ENCODE measurements at regions not wholly inside any gene's neighbourhood (a gene's known extent, or its start where the extent isn't known, plus 50 kb on each side); places are given as distances from the start of the nearest gene placed in this dataset.

DNA sequence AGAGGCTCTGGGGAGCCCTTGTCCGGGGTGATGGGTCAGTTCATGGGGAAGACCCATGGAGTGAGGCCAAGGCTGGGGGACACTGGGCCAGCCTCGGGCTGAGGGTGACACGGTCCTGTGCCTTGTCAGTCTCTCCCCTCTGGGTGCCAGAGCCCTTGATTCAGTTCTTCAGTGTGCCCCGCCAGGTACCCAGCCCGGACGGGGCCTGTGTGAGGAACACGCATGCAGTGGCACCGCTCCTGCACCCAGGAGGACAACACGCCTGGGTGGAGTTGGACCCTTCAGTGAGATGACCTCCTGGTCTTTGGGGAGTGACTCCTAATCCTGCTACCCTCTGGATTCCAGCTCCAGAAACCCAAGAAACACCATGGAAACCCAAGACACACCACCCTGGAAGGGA, 264.4 kb downstream of the LOXHD1 start:
- Histone ChIP-seq H3K27ac (ENCODE audit: low read depth, low read length) (no peak overlapping the region), H3K9ac (ENCODE audit: low read length) (no peak overlapping the region), H3K36me3 (ENCODE audit: control insufficient read depth, insufficient read depth, low read length) (no peaks in the 10 kb centered on the region), H3K4me1 (ENCODE audit: control insufficient read depth, insufficient read depth, low read length) (no peaks in the 10 kb centered on the region), H3K27me3 (ENCODE audit: control insufficient read depth, insufficient read depth, low read length) (no peaks in the 10 kb centered on the region), H3K4me3 (ENCODE audit: low read length) (no peak overlapping the region)

DNA sequence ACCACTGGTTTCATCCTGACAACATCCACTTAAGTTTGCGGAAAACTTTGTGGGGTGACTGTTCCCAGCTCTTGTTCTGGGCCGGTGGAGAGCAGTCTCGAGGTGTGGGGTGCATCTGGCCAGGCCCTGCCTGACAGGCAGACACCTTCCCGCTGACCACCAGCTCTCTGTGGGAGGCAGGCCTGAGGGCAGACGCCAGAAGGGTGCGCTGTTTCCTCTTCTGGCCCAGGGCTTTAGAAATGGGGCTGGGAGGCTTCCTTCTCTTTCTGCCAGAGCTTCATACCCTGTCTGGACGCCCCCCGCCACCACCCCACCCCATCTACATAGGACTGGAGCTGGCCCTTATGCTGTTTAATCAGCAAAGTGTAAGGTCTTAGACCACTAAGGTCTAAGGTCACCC, 263.8 kb downstream of the LOXHD1 start:
- Histone ChIP-seq H3K4me1 (ENCODE audit: control insufficient read depth, insufficient read depth, low read length) (no peaks in the 10 kb centered on the region), H3K36me3 (ENCODE audit: control insufficient read depth, insufficient read depth, low read length) (no peaks in the 10 kb centered on the region), H3K9ac (ENCODE audit: low read length) (no peak overlapping the region), H3K27me3 (ENCODE audit: control insufficient read depth, insufficient read depth, low read length) (no peaks in the 10 kb centered on the region), H3K4me3 (ENCODE audit: low read length) (no peak overlapping the region), H3K27ac (ENCODE audit: low read depth, low read length) (no peak overlapping the region)

DNA sequence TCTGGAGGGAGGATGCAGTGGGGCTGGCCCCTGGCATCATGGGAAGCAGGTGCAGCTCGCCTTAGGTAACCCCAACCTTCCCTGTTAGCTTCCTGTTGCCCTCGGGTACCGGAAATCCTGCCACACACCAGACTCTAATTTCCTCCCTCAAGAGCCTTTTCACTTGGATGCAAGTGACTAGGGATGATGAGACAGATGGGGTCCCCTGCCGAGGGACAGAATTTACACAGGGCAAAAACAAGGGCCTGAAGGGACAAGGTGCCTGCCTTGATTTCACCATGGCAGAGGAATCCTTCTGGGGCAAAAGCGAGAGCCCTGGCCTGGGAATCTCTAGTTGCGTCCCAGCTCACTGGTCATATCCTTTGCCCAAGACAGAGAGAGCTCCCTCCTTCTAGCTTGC, 263.1 kb downstream of the LOXHD1 start:
- Histone ChIP-seq H3K27me3 (ENCODE audit: control insufficient read depth, insufficient read depth, low read length) (no peaks in the 10 kb centered on the region), H3K27ac (ENCODE audit: low read depth, low read length) (no peak overlapping the region), H3K36me3 (ENCODE audit: control insufficient read depth, insufficient read depth, low read length) (no peaks in the 10 kb centered on the region), H3K4me3 (ENCODE audit: low read length) (no peak overlapping the region), H3K4me1 (ENCODE audit: control insufficient read depth, insufficient read depth, low read length) (no peaks in the 10 kb centered on the region), H3K9ac (ENCODE audit: low read length) (no peak overlapping the region)

DNA sequence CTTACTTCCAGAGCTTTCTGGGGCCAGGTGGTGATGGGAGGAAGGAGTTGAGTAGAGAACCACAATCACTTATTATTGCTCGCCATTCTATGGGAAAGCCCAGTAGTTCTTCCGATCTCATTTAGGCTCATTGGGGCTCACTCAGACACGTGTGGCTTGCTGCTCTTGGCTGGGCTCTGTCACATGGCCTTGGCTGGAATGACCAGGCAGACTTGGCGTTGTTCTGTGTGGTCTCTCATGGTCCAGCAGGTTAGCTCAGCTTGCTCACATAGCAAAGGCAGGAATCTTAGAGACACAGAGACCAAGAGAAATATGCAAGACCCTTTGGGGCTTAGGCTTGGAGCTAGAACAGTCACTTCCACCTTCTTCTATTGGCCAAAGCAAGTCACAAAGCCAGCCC, 261.2 kb downstream of the LOXHD1 start:
- Histone ChIP-seq H3K27ac (ENCODE audit: low read depth, low read length) (no peak overlapping the region), H3K4me3 (ENCODE audit: low read length) (no peak overlapping the region), H3K27me3 (ENCODE audit: control insufficient read depth, insufficient read depth, low read length) (no peaks in the 10 kb centered on the region), H3K9ac (ENCODE audit: low read length) (no peak overlapping the region), H3K4me1 (ENCODE audit: control insufficient read depth, insufficient read depth, low read length) (no peaks in the 10 kb centered on the region), H3K36me3 (ENCODE audit: control insufficient read depth, insufficient read depth, low read length) (no peaks in the 10 kb centered on the region)

DNA sequence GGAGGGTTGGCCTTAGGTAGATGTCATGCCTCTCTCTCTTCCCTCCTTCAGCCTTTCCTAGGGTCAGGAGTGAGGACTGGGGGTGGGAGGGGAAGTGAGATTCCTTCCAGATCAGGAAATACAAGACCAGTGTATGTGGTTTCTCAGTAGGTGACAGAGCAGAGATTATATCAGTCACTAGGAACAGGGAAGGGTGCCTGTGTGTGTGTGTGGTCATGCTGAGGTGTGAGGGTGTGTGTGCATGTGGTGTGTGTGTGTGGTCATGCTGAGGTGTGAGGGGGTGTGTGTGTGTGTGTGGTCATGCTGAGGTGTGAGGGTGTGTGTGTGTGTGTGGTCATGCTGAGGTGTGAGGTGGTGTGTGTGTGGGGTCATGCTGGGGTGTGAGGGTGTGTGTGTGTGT, 259.8 kb downstream of the LOXHD1 start:
- no peaks in the 10 kb centered on the region for H3K27me3 ChIP-seq (ENCODE audit: control insufficient read depth, insufficient read depth, low read length)
- no peak overlapping the region for H3K4me3 ChIP-seq (ENCODE audit: low read length)
- H3K27ac ChIP-seq (ENCODE audit: low read depth, low read length): no peak overlapping the region
- no peak overlapping the region for H3K9ac ChIP-seq (ENCODE audit: low read length)
- H3K4me1 ChIP-seq (ENCODE audit: control insufficient read depth, insufficient read depth, low read length): no peaks in the 10 kb centered on the region
- H3K36me3 ChIP-seq (ENCODE audit: control insufficient read depth, insufficient read depth, low read length): no peaks in the 10 kb centered on the region

DNA sequence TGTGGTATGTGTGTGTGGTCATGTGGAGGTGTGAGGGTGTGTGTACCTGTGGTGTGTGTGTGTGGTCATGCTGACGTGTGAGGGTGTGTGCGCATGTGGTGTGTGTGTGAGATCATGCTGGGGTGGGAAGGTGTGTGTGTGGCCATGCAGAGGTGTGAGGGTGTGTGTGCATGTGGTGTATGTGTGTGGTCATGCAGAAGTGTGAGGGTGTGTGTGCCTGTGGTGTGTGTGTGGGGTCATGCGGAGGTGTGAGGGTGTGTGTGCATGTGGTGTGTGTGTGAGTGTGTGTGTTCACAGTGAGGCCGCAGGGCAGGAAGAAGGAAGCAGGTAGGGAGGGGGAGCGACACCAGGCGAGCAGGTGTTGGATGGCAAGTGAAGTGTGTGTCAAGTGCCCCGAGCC, 259.0 kb downstream of the LOXHD1 start:
- no peaks in the 10 kb centered on the region for H3K27me3 ChIP-seq (ENCODE audit: control insufficient read depth, insufficient read depth, low read length)
- H3K4me3 ChIP-seq (ENCODE audit: low read length): no peak overlapping the region
- H3K4me1 ChIP-seq (ENCODE audit: control insufficient read depth, insufficient read depth, low read length): no peaks in the 10 kb centered on the region
- H3K9ac ChIP-seq (ENCODE audit: low read length): no peak overlapping the region
- no peaks in the 10 kb centered on the region for H3K36me3 ChIP-seq (ENCODE audit: control insufficient read depth, insufficient read depth, low read length)
- H3K27ac ChIP-seq (ENCODE audit: low read depth, low read length): no peak overlapping the region

DNA sequence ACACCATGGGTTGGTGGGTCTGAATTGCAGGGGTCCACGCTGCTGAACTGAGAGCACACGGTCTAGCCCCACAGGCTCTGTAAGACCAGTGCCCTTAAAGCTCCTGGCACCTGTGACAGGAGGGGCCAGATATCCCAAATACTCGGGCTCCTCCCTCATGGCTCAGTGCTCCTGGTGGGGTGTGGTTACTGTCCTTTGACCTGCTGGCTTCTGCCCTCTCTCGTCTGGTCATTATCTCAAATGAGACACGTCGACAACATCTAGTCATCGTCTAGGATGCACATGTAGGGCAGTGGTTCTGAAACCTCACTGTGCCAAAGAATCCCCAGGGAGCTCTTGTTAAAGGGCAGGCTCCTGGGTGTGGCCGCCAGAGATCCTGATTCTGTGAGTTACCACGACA, 258.4 kb downstream of the LOXHD1 start:
- no peak overlapping the region for H3K27ac ChIP-seq (ENCODE audit: low read depth, low read length)
- no peak overlapping the region for H3K4me3 ChIP-seq (ENCODE audit: low read length)
- no peak overlapping the region for H3K9ac ChIP-seq (ENCODE audit: low read length)
- no peaks in the 10 kb centered on the region for H3K36me3 ChIP-seq (ENCODE audit: control insufficient read depth, insufficient read depth, low read length)
- no peaks in the 10 kb centered on the region for H3K27me3 ChIP-seq (ENCODE audit: control insufficient read depth, insufficient read depth, low read length)
- H3K4me1 ChIP-seq (ENCODE audit: control insufficient read depth, insufficient read depth, low read length): no peaks in the 10 kb centered on the region

DNA sequence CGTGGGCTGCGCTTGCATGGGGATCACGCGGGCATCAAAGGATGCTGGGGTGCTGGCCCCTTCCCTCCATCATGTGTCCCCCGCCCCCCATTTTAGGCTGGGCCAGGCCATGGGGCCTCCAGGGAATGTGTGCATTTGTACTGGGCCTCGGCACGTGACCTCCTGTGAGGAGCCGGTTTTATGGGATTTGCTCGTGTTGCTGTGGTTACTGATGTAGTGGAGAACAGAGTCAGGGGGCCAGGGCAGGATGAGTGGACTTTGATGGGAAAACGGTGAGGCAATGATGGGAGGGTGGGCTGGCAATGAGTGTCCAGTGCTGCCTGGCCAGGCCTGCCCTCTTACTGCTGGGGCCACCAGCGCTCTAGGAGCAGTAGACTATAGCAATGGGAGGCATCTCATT, 257.7 kb downstream of the LOXHD1 start:
- Histone ChIP-seq H3K9ac (ENCODE audit: low read length) (no peak overlapping the region), H3K4me1 (ENCODE audit: control insufficient read depth, insufficient read depth, low read length) (no peaks in the 10 kb centered on the region), H3K36me3 (ENCODE audit: control insufficient read depth, insufficient read depth, low read length) (no peaks in the 10 kb centered on the region), H3K4me3 (ENCODE audit: low read length) (no peak overlapping the region), H3K27me3 (ENCODE audit: control insufficient read depth, insufficient read depth, low read length) (no peaks in the 10 kb centered on the region), H3K27ac (ENCODE audit: low read depth, low read length) (no peak overlapping the region)

DNA sequence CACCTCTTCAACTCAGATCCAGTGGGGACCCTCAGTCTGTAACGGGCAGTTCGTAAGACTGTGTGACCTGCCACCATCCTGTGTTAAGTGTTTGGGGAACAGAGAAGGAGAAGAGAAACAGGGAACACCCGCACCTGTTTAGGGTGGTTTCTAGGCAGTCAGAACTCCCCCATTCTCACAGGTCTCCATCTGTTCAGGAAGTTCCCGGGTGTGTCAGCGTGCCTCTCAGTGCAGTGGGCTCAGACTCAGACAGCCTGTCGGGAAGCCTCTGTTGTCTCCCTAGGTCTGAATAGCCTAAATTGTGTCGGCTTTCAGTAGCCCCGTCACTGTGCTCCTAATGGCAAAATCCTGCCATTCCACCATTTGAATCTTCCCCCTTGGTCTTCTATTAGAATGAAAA, 256.6 kb downstream of the LOXHD1 start:
- H3K4me1 ChIP-seq (ENCODE audit: control insufficient read depth, insufficient read depth, low read length): no peaks in the 10 kb centered on the region
- no peak overlapping the region for H3K27ac ChIP-seq (ENCODE audit: low read depth, low read length)

DNA sequence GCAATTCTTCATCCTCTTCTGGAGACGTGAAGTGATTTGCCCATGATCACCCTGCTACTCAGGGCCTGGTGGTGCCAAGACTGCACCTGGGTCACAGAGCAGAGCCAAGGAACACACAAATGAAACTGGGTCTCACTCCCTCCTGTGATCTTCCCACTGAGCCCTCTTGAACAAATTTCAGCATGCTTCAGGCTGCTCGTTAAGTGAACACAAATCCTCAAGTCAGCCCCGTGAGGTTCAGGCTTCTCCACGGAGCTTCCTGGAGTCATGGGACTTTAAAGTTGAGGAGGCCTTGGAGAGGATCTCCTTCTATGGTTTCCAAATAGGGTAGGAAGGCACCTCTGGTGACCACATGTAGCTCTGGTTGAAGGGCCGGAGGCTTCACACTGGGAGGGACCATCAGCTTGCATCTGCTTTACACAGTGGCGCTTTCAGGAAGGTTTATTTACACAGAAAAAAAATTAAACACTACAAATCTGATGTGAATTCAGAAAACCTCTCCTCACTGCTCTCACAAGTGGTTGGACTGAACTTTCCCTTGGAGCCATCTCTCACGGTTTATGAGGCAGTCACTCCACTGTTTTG, 255.4 kb downstream of the LOXHD1 start:
- Histone ChIP-seq H3K4me1 (ENCODE audit: control insufficient read depth, insufficient read depth, low read length) (no peaks in the 10 kb centered on the region), H3K36me3 (ENCODE audit: control insufficient read depth, insufficient read depth, low read length) (no peaks in the 10 kb centered on the region), H3K27ac (ENCODE audit: low read depth, low read length) (no peak overlapping the region), H3K4me3 (ENCODE audit: low read length) (no peak overlapping the region), H3K9ac (ENCODE audit: low read length) (no peak overlapping the region), H3K27me3 (ENCODE audit: control insufficient read depth, insufficient read depth, low read length) (no peaks in the 10 kb centered on the region)

More for the DNA sequence above, 256.6 kb downstream of the LOXHD1 start:
- no peak overlapping the region for H3K9ac ChIP-seq (ENCODE audit: low read length)
- no peak overlapping the region for H3K4me3 ChIP-seq (ENCODE audit: low read length)
- no peaks in the 10 kb centered on the region for H3K36me3 ChIP-seq (ENCODE audit: control insufficient read depth, insufficient read depth, low read length)
- H3K27me3 ChIP-seq (ENCODE audit: control insufficient read depth, insufficient read depth, low read length): no peaks in the 10 kb centered on the region

DNA sequence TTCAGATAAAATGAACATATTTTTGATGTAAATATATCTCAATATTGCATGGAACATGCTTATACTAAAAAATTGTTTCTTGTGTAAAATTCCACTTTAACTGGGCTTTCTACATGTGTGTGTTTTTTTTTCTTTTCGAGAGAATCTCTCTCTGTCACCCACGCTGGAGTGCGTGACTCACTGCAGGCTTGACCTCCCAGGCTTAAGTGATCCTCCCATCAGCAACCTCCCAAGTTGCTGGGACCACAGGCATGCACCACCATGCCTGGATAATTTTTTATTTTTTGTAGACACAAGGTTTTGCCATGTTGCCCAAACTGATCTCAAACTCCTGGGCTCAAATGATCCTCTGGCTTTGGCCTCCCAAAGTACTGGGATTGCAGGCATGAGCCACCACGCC, 254.6 kb downstream of the LOXHD1 start:
- H3K27ac ChIP-seq (ENCODE audit: low read depth, low read length): no peak overlapping the region
- H3K4me1 ChIP-seq (ENCODE audit: control insufficient read depth, insufficient read depth, low read length): peaks cover 5% of the 10 kb centered on the region
- no peak overlapping the region for H3K4me3 ChIP-seq (ENCODE audit: low read length)
- no peaks in the 10 kb centered on the region for H3K27me3 ChIP-seq (ENCODE audit: control insufficient read depth, insufficient read depth, low read length)
- H3K9ac ChIP-seq (ENCODE audit: low read length): no peak overlapping the region
- no peaks in the 10 kb centered on the region for H3K36me3 ChIP-seq (ENCODE audit: control insufficient read depth, insufficient read depth, low read length)

DNA sequence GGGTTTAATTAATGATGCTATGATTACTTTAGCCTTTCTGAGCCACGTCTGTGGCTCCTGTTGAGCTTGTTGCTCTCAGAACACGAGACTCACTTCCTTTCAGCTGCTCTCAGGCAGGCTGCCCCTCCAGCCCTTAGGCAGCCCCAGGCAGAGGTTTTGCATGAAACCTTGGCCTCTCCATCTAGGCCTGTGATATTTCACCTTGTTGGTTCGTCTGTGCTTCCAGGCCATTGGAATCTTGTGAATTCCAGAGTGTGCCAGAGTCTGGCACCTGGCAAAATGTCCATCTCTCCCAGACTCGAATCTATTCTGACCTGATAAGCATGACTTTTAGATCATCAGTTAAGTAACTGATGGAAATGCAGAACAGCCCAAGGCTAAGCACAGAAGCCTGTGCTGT, 254.1 kb downstream of the LOXHD1 start:
- Histone ChIP-seq H3K27me3 (ENCODE audit: control insufficient read depth, insufficient read depth, low read length) (no peaks in the 10 kb centered on the region), H3K9ac (ENCODE audit: low read length) (no peak overlapping the region), H3K4me1 (ENCODE audit: control insufficient read depth, insufficient read depth, low read length) (peaks cover 10% of the 10 kb centered on the region), H3K4me3 (ENCODE audit: low read length) (no peak overlapping the region), H3K27ac (ENCODE audit: low read depth, low read length) (no peak overlapping the region), H3K36me3 (ENCODE audit: control insufficient read depth, insufficient read depth, low read length) (no peaks in the 10 kb centered on the region)

DNA sequence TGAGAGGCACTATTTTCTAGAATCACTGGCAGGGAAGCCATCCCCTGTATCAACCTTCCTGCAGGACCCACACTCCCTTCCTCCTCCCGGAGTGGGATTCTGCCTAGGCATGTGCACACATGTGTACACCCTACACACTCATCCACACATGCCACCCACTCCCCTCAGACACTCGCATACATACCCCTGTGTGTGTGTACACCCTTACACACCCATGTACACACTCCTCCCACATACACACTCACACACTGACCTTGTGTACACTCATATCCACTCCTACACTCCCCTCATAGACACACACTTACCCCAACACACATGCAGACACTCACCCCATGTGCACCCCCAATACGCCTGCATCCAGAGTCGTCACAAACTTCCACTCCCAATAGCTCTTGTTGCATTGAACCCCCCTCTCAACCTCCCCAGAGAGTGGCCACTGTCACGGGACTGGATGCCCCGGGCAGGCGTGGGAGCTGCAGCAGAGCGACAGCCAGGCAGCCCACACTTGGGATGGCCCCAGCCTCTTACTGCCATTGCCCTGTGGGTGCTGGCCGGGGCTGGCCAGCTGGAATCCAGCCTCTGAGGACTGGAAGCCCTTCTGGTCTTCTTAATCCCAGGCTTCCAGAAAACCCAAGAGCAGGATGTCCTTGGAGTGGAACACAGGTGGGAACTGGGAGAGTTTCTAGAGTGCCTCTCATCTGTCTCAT, 251.0 kb downstream of the LOXHD1 start:
- no peak overlapping the region for H3K27ac ChIP-seq (ENCODE audit: low read depth, low read length)
- H3K4me1 ChIP-seq (ENCODE audit: control insufficient read depth, insufficient read depth, low read length): peaks cover 12% of the 10 kb centered on the region
- peaks cover 3% of the 10 kb centered on the region for H3K27me3 ChIP-seq (ENCODE audit: control insufficient read depth, insufficient read depth, low read length)

More for the DNA sequence above, 251.0 kb downstream of the LOXHD1 start:
- no peak overlapping the region for H3K4me3 ChIP-seq (ENCODE audit: low read length)
- no peaks in the 10 kb centered on the region for H3K36me3 ChIP-seq (ENCODE audit: control insufficient read depth, insufficient read depth, low read length)
- no peak overlapping the region for H3K9ac ChIP-seq (ENCODE audit: low read length)
